Occipital lobe (tissue), 1 donor: ENCODE measurements at regions not wholly inside any gene's neighbourhood (a gene's known extent, or its start where the extent isn't known, plus 50 kb on each side); places are given as distances from the start of the nearest gene placed in this dataset.

Experiments
- DNase-seq: peaks from one replicate; lab custom pipeline; 2025; lab: John Stamatoyannopoulos, UW

GRCh38 chrX:128365492-128365891 is 313.3 kb upstream of the ACTRT1 start:
- no peak for DNase-seq

- no peak for DNase-seq
Observed at GRCh38 chrX:128335671-128336070, 283.5 kb upstream of the ACTRT1 start.

- no peak for DNase-seq
Observed at GRCh38 chrX:128334821-128335220, 282.6 kb upstream of the ACTRT1 start.

GRCh38 chrX:128310912-128311311 is 258.7 kb upstream of the ACTRT1 start:
- DNase-seq, result no peak

GRCh38 chrX:128309311-128309710 is 257.1 kb upstream of the ACTRT1 start:
- DNase-seq, result no peak

GRCh38 chrX:128294198-128294597 is 242.0 kb upstream of the ACTRT1 start:
- DNase-seq, result no peak

GRCh38 chrX:128287693-128288092 is 235.5 kb upstream of the ACTRT1 start:
- no peak for DNase-seq

- no peak for DNase-seq
Observed at GRCh38 chrX:128250621-128251020, 198.4 kb upstream of the ACTRT1 start.

- no peak for DNase-seq
Observed at GRCh38 chrX:128216364-128216763, 164.2 kb upstream of the ACTRT1 start.

GRCh38 chrX:128165884-128166408 is 113.7 kb upstream of the ACTRT1 start:
- DNase-seq, result no peak

GRCh38 chrX:128156204-128156603 is 104.0 kb upstream of the ACTRT1 start:
- DNase-seq, result no peak

GRCh38 chrX:128142745-128143144 is 90.5 kb upstream of the ACTRT1 start:
- no peak for DNase-seq

- DNase-seq, result no peak
Observed at GRCh38 chrX:128106630-128107029, 54.4 kb upstream of the ACTRT1 start.

GRCh38 chrX:128105659-128106058 is 53.5 kb upstream of the ACTRT1 start:
- no peak for DNase-seq
